ENCODE measurements at regions not wholly inside any gene's neighbourhood (a gene's known extent, or its start where the extent isn't known, plus 50 kb on each side); places are given as distances from the start of the nearest gene placed in this dataset.

DNA sequence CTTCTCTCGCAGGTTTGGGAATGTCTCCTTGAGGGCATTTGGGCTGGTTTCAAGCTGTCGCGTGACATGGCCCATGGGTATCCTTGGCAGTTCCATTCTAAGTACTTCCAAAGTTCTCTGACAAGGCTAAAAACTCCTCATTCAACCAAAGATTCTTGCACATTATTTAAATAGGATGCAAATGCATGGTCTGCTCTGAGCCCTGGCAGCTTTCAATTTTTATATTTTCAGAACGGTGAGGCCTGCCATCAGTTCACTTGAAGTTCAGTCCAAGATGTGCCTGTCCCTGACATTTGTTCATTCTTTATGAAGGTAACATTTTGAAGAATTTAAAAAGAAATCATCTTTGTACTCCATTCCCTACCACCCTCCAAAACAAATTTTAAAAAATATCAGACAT, 160.0 kb downstream of the KCNA5 start:
- Mint-ChIP-seq H3K4me1 (no peaks in the 10 kb centered on the region), H3K4me3 (no peak overlapping the region), H3K36me3 (ENCODE audit: low read depth) (no peaks in the 10 kb centered on the region), H3K27ac (no peak overlapping the region), H3K27me3 (peaks cover 13% of the 10 kb centered on the region), H3K9me3 (no peaks in the 10 kb centered on the region)
- intact Hi-C loops (cut with micrococcal nuclease), result no loop called here
- DNase-seq (no peak), ATAC-seq (ENCODE audit: low read depth) (no peak)
- TF ChIP-seq, protein P1, sequence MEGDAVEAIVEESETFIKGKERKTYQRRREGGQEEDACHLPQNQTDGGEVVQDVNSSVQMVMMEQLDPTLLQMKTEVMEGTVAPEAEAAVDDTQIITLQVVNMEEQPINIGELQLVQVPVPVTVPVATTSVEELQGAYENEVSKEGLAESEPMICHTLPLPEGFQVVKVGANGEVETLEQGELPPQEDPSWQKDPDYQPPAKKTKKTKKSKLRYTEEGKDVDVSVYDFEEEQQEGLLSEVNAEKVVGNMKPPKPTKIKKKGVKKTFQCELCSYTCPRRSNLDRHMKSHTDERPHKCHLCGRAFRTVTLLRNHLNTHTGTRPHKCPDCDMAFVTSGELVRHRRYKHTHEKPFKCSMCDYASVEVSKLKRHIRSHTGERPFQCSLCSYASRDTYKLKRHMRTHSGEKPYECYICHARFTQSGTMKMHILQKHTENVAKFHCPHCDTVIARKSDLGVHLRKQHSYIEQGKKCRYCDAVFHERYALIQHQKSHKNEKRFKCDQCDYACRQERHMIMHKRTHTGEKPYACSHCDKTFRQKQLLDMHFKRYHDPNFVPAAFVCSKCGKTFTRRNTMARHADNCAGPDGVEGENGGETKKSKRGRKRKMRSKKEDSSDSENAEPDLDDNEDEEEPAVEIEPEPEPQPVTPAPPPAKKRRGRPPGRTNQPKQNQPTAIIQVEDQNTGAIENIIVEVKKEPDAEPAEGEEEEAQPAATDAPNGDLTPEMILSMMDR (IDR thresholded peaks at IDR 0.05), result no peak
- ChIA-PET CTCF (no interaction called here), POLR2A (no interaction called here)

DNA sequence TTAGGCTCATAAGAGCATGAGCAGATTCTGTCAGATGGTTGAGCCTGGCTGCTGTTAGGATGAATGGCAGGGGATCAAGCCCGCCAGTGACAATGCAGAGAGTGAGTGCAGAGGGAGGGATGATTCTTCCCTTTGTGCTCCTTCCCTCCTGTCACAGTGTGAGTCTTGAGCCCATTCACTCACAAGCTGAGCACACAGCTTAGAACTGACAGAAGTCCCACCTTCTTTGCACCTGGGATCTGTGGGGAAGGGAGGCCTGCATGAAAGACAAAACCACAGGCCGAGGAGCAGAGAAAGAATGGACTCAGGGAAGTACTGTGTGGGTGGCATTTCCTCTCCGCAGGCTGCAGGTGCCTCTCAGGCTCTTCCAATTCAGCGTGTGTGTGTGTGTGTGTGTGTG, 160.6 kb downstream of the KCNA5 start:
- Mint-ChIP-seq H3K27me3 (peaks cover 12% of the 10 kb centered on the region), H3K4me3 (no peak overlapping the region), H3K4me1 (no peaks in the 10 kb centered on the region), H3K27ac (no peak overlapping the region), H3K36me3 (ENCODE audit: low read depth) (no peaks in the 10 kb centered on the region), H3K9me3 (no peaks in the 10 kb centered on the region)
- ATAC-seq (ENCODE audit: low read depth), result no peak
- DNase-seq, result no peak
- TF ChIP-seq, protein P1 (IDR thresholded peaks at IDR 0.05), result no peak
- POLR2A ChIA-PET, result no interaction called here
- CTCF ChIA-PET, result no interaction called here
- intact Hi-C loops (cut with micrococcal nuclease), result no loop called here

DNA sequence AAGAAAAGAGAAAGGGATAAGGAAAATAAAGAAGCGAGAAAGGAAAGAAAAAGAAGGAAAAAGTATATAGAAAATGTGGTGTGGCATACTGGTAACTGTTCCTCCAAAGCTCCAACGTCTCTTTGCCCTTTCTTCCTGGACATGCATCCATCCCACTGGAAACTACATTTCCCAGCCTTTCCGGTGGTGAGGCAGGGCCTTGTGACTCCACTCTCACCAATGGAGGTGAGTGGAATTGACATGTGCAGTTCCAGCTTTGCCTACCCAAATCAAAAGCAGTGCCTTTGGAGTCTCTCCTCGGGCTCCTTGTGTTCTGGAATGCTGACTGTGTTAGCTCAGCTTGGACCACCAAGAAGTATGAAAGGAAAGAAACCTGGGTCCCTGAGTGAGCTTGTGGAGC, 161.2 kb downstream of the KCNA5 start:
- ChIA-PET POLR2A (no interaction called here), CTCF (no interaction called here)
- H3K27ac Mint-ChIP-seq, result no peak overlapping the region
- TF ChIP-seq, protein P1 (IDR thresholded peaks at IDR 0.05), result no peak
- H3K27me3 Mint-ChIP-seq, result peaks cover 8% of the 10 kb centered on the region
- no peaks in the 10 kb centered on the region for H3K9me3 Mint-ChIP-seq
- no peaks in the 10 kb centered on the region for H3K36me3 Mint-ChIP-seq (ENCODE audit: low read depth)
- ATAC-seq (ENCODE audit: low read depth), result no peak
- intact Hi-C loops (cut with micrococcal nuclease), result no loop called here
- no peaks in the 10 kb centered on the region for H3K4me1 Mint-ChIP-seq
- no peak overlapping the region for H3K4me3 Mint-ChIP-seq
- DNase-seq, result no peak

GRCh38 chr12:5206401-5207175, 162.9 kb downstream of the KCNA5 start:
- intact Hi-C loops (cut with micrococcal nuclease), result no loop called here
- ATAC-seq (ENCODE audit: low read depth) (no peak), DNase-seq (no peak)
- no peaks in the 10 kb centered on the region for H3K4me1 Mint-ChIP-seq
- TF ChIP-seq, protein P1 (IDR thresholded peaks at IDR 0.05), result no peak
- H3K4me3 Mint-ChIP-seq, result no peak overlapping the region
- no peak overlapping the region for H3K27ac Mint-ChIP-seq
- ChIA-PET POLR2A (no interaction called here), CTCF (no interaction called here)
- no peaks in the 10 kb centered on the region for H3K9me3 Mint-ChIP-seq
- no peaks in the 10 kb centered on the region for H3K36me3 Mint-ChIP-seq (ENCODE audit: low read depth)
- peaks cover 4% of the 10 kb centered on the region for H3K27me3 Mint-ChIP-seq

DNA sequence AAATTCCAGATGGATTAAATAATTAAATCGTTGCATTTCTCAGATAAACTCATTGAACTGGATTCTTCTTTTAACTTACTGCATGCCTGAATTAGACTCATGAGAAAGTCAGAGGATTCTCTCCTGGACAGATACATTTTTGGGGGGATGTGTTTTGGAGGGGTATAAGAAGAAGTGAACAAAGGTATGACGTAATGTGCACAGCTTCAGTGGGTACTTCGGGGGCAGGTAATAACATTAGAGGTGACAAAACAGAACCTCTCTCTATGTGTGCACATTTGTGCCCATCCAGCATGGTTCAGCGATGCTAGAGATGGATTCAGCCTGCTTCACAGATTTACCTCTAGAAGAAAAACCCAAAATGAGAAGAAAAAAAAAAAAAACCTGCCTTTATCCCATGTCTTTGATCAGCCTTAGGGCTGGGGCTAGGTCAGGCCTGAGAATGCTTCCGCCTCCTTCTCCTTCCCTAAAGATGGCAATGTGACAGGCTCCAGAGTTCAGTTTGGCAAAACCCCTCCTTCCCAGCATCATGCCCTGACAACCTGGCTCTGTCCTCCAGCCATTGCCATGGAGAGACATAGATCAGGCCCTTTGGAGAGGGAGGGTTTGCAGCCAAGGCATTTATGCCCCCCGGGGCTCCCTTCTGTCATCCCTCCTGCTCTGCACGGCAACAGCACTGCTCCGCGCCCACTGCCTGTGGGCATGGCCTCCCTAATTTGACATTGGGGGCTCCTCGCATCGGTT, 166.7 kb downstream of the KCNA5 start:
- H3K4me1 Mint-ChIP-seq, result no peaks in the 10 kb centered on the region
- no peak for ATAC-seq (ENCODE audit: low read depth)
- intact Hi-C loops (cut with micrococcal nuclease), result no loop called here
- H3K36me3 Mint-ChIP-seq (ENCODE audit: low read depth), result no peaks in the 10 kb centered on the region
- ChIA-PET POLR2A (no interaction called here), CTCF (no interaction called here)
- no peak for DNase-seq
- no peak overlapping the region for H3K4me3 Mint-ChIP-seq
- TF ChIP-seq, protein P1 (IDR thresholded peaks at IDR 0.05), result no peak
- H3K9me3 Mint-ChIP-seq, result no peaks in the 10 kb centered on the region
- no peaks in the 10 kb centered on the region for H3K27me3 Mint-ChIP-seq
- no peak overlapping the region for H3K27ac Mint-ChIP-seq

All from activated B cell treated with CpG ODN at 0.5 μM for 24 hours (primary cell).